Heart left ventricle (tissue), 13 donors: ENCODE measurements at regions not wholly inside any gene's neighbourhood (a gene's known extent, or its start where the extent isn't known, plus 50 kb on each side); places are given as distances from the start of the nearest gene placed in this dataset.

Experiments
- CTCF ChIP-seq, 12 donors: fragments of 200-600 bp; sonication (generic) in 4 of 12; IDR thresholded peaks; one replicate each; pipeline versions ENCODE4 v1.5.0 to v1.8.0; 2018 to 2022; ENCODE audit warnings: antibody characterized with exemption in 12 of 12, mild to moderate bottlenecking in 5 of 12
- POLR2A ChIP-seq, 2 donors: fragments of 450-650 bp; IDR thresholded peaks; one replicate each; pipeline ENCODE4 v1.6.1; 2017; ENCODE audit warnings: antibody characterized with exemption in 2 of 2, mild to moderate bottlenecking in 2 of 2, moderate library complexity in 2 of 2
- donor health status: ischemic (EF 13 %, LVEDD 7.1; RV severe dilation, severe dysfunction).
- donor health status: DM: no; HTN: yes; CAD: no.
- donor health status: DM: no; HTN: no; CAD: no.
- donor health status: ischemic (EF 25% LVEDD 6.9; RV normal size, moderate dysfunction).
- donor health status: ischemic (EF 25% LVEDD 5.7; RV mildly dilated, moderate dysfunction).
- donor health status: ischemic (EF 35%, LVEDD 5.7; RV mildly dilated, moderate dysfunction).
- donor health status: nonischemic (EF 11% LVEDD 7.7; RV severe dilation, severe dysfunction).
- donor health status: DM: yes; HTN: yes; CAD: no.
- donor health status: PGD.
- donor health status: ischemic (EF 29% LVEDD 5.4; RV normal size, mild dysfunction).
- donor health status: nonischemic (EF 23%, LVEDD 6.1; RV moderate dilation, normal function).

GRCh38 chr9:86516564-86516963 is 162.4 kb upstream of the TUT7 start:
- TF ChIP-seq POLR2A (IDR thresholded peaks at IDR 0.05): no peak
- TF ChIP-seq CTCF (IDR thresholded peaks at IDR 0.05): no peak
